Parathyroid adenoma (tissue), 2 donors: ENCODE measurements at regions not wholly inside any gene's neighbourhood (a gene's known extent, or its start where the extent isn't known, plus 50 kb on each side); places are given as distances from the start of the nearest gene placed in this dataset.

Experiments used
- H2AFZ ChIP-seq: fragments of 300-600 bp; sonication (generic); one replicate; pipeline ENCODE4 v1.7.0; 2017; ENCODE audit warnings: antibody characterized with exemption, mild to moderate bottlenecking
- H3K27ac ChIP-seq: fragments of 300-600 bp; sonication (generic); one replicate; pipeline ENCODE4 v1.7.0; 2017
- H3K27me3 ChIP-seq: fragments of 300-600 bp; sonication (generic); one replicate; pipeline ENCODE4 v1.7.0; 2017; ENCODE audit warnings: low read length; ENCODE audit not compliant: control insufficient read depth, insufficient read depth
- H3K36me3 ChIP-seq: fragments of 300-600 bp; sonication (generic); one replicate; pipeline ENCODE4 v1.7.0; 2017; ENCODE audit warnings: low read length; ENCODE audit not compliant: control insufficient read depth, insufficient read depth
- H3K4me1 ChIP-seq: fragments of 300-600 bp; sonication (generic); one replicate; pipeline ENCODE4 v1.7.0; 2017; ENCODE audit warnings: control low read depth
- H3K4me2 ChIP-seq: fragments of 300-600 bp; sonication (generic); one replicate; pipeline ENCODE4 v1.7.0; 2017; ENCODE audit warnings: low read length
- H3K4me3 ChIP-seq: fragments of 300-600 bp; sonication (generic); one replicate; pipeline ENCODE4 v1.7.0; 2017; ENCODE audit warnings: low read depth, low read length
- H3K79me2 ChIP-seq: fragments of 300-600 bp; sonication (generic); one replicate; pipeline ENCODE4 v1.7.0; 2017; ENCODE audit warnings: control low read depth
- H3K9ac ChIP-seq: fragments of 300-600 bp; sonication (generic); one replicate; pipeline ENCODE4 v1.7.0; 2017; ENCODE audit warnings: mild to moderate bottlenecking
- H3K9me3 ChIP-seq: fragments of 300-600 bp; sonication (generic); one replicate; pipeline ENCODE4 v1.7.0; 2017; ENCODE audit warnings: low read length; ENCODE audit not compliant: control insufficient read depth
- TF ChIP-seq, protein P1 (sequence below): fragments of 300-600 bp; sonication (generic); IDR thresholded peaks from one replicate; pipeline ENCODE4 v1.7.0; 2017; ENCODE audit warnings: antibody characterized with exemption, mild to moderate bottlenecking
- donor health status: primary hyperparathyroidism.

GRCh38 chr16:10232757-10233156 is 50.5 kb upstream of the GRIN2A start:
- Histone ChIP-seq H3K4me1 (no peaks in the 10 kb centered on the region), H3K27me3 (no peaks in the 10 kb centered on the region), H2AFZ (no peak overlapping the region), H3K9ac (no peak overlapping the region), H3K9me3 (no peaks in the 10 kb centered on the region), H3K36me3 (no peaks in the 10 kb centered on the region), H3K4me3 (no peak overlapping the region), H3K27ac (no peak overlapping the region), H3K79me2 (no peaks in the 10 kb centered on the region), H3K4me2 (no peak overlapping the region)
- TF ChIP-seq, protein P1, sequence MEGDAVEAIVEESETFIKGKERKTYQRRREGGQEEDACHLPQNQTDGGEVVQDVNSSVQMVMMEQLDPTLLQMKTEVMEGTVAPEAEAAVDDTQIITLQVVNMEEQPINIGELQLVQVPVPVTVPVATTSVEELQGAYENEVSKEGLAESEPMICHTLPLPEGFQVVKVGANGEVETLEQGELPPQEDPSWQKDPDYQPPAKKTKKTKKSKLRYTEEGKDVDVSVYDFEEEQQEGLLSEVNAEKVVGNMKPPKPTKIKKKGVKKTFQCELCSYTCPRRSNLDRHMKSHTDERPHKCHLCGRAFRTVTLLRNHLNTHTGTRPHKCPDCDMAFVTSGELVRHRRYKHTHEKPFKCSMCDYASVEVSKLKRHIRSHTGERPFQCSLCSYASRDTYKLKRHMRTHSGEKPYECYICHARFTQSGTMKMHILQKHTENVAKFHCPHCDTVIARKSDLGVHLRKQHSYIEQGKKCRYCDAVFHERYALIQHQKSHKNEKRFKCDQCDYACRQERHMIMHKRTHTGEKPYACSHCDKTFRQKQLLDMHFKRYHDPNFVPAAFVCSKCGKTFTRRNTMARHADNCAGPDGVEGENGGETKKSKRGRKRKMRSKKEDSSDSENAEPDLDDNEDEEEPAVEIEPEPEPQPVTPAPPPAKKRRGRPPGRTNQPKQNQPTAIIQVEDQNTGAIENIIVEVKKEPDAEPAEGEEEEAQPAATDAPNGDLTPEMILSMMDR: no peak

DNA sequence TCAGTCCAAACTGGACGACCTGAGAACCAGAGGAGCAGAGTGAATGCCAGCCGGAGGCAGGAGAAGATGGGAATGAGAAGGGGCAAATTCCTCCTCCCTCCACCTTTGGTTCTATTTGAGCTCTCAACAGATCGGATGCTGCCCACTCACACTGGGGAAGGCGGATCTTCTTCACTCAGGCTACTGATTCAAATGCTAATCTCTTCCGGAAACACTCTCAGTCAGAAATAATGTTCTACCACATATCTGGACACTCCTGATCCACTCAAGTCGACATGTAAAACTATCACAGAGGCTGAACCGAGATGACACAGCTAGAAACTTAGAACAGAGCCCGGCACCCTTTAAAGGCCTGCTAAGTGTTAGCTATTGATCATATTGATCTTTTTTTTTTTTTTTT is 57.4 kb upstream of the GRIN2A start:
- no peaks in the 10 kb centered on the region for H3K36me3 ChIP-seq
- TF ChIP-seq, protein P1: no peak
- H3K9me3 ChIP-seq: no peaks in the 10 kb centered on the region
- H3K9ac ChIP-seq: no peak overlapping the region
- no peaks in the 10 kb centered on the region for H3K4me1 ChIP-seq
- no peak overlapping the region for H3K4me3 ChIP-seq
- no peaks in the 10 kb centered on the region for H3K79me2 ChIP-seq
- no peak overlapping the region for H3K4me2 ChIP-seq
- H3K27me3 ChIP-seq: no peaks in the 10 kb centered on the region
- no peak overlapping the region for H3K27ac ChIP-seq
- no peak overlapping the region for H2AFZ ChIP-seq

DNA sequence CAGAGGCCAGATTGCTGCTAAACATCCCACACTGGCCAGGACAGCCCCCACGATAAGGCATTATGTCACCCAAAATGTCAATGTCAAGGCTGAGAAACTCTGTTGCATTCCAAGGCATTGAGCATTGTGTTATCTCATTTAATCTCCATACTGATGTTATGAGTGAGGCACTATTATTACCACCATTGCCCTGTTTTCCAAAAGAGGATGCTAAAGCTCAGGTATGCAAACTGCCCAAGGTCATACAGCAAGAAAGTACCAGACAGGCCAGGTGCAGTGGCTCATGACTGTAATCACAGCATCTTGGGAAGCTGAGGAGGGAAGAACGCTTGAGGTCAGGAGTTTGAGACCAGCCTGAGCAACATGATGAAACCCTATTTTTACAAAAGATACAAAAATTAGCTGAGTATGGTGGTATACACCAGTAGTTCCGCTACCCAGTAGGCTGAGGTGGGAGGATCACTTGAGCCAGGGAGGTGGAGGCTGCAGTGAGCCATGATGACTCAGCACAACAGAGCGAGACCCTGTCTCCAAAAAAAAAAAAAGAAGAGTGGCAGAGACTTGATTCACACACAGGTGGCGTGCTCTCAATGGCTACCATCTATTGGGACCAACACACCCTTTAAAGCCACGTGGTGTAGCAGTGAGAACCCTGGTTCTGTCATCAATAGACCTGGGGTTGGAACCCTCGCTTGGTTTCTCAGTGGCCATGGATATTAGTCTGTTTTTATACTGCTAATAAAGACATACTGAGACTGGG is 58.8 kb upstream of the GRIN2A start:
- H3K9ac ChIP-seq: no peak overlapping the region
- no peaks in the 10 kb centered on the region for H3K9me3 ChIP-seq
- H3K4me1 ChIP-seq: no peaks in the 10 kb centered on the region
- no peaks in the 10 kb centered on the region for H3K27me3 ChIP-seq
- no peak overlapping the region for H2AFZ ChIP-seq
- H3K79me2 ChIP-seq: no peaks in the 10 kb centered on the region
- H3K4me3 ChIP-seq: no peak overlapping the region
- no peak overlapping the region for H3K4me2 ChIP-seq
- no peaks in the 10 kb centered on the region for H3K36me3 ChIP-seq
- no peak overlapping the region for H3K27ac ChIP-seq
- TF ChIP-seq, protein P1: no peak

DNA sequence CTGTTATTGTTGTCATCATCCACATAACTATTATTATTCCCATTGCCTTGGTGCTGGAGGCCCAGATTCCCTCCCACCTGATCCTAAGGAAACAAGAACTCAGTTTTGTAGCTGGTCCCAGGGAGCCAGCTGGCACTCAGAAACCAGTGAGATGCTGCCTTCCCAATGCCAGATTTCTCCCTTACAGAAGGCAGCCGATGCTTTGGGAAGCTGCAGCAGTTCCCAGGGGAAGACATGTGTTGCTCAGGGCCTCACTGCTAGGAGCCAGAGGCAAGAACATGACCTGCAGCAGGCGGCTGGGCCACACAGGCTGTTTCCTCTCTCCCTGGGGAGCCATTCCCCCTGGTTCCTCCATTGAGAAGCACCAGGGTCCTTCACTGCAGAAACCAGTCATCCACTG is 59.9 kb upstream of the GRIN2A start:
- Histone ChIP-seq H2AFZ (no peak overlapping the region), H3K4me2 (no peak overlapping the region), H3K27me3 (no peaks in the 10 kb centered on the region), H3K4me3 (no peak overlapping the region), H3K9ac (no peak overlapping the region), H3K4me1 (no peaks in the 10 kb centered on the region), H3K79me2 (no peaks in the 10 kb centered on the region), H3K36me3 (no peaks in the 10 kb centered on the region), H3K27ac (no peak overlapping the region), H3K9me3 (no peaks in the 10 kb centered on the region)
- TF ChIP-seq, protein P1: no peak

DNA sequence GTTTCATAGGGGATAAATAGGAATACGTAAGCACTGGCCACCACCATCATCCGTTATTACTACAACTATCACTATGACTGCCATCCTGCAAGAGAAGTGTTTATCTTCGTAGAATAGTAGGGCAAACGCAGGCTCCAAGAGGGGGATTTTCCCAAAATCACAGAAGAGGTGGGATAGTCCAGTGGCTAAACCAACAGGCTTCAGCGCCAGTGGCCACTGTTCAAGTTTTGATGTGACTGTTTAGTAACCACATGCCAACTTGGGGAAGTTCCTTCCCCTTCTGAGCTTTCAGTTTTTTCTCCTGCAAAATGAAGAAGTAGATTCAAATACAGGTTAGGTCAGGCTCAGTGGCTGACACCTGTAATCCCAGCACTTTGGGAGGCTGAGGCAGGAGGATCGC is 60.7 kb upstream of the GRIN2A start:
- H3K4me3 ChIP-seq: no peak overlapping the region
- no peaks in the 10 kb centered on the region for H3K27me3 ChIP-seq
- no peaks in the 10 kb centered on the region for H3K79me2 ChIP-seq
- H3K9me3 ChIP-seq: no peaks in the 10 kb centered on the region
- no peaks in the 10 kb centered on the region for H3K36me3 ChIP-seq
- TF ChIP-seq, protein P1: no peak
- H3K9ac ChIP-seq: no peak overlapping the region
- no peak overlapping the region for H3K27ac ChIP-seq
- no peak overlapping the region for H2AFZ ChIP-seq
- H3K4me2 ChIP-seq: no peak overlapping the region
- no peaks in the 10 kb centered on the region for H3K4me1 ChIP-seq
